ENCODE measurements at regions not wholly inside any gene's neighbourhood (a gene's known extent, or its start where the extent isn't known, plus 50 kb on each side); places are given as distances from the start of the nearest gene placed in this dataset.

- TF ChIP-seq CTCF (IDR thresholded peaks at IDR 0.05) (no peak), POLR2A (IDR thresholded peaks at IDR 0.05) (no peak)
These were observed 68.6 kb upstream of the ADGRG2 start for GRCh38 chrX:19190902-19191301.

All from lower leg skin (tissue), 3 donors.